HepG2 (cell line): ENCODE measurements at regions not wholly inside any gene's neighbourhood (a gene's known extent, or its start where the extent isn't known, plus 50 kb on each side); places are given as distances from the start of the nearest gene placed in this dataset.
A peak's percentile ranks its signal among the peaks of the same experiment; 100 is the strongest.

Experiments
- BORCS8-MEF2B ChIP-seq: sonication (generic); formaldehyde crosslinking; IDR thresholded peaks from 2 replicates; pipeline ENCODE4 v1.8.0; 2022; ENCODE audit warnings: mild to moderate bottlenecking, missing genetic modification reagents
- CBX1 ChIP-seq: IDR thresholded peaks from one replicate; pipeline ENCODE4 v1.6.1; 2016; ENCODE audit warnings: antibody characterized with exemption, low read depth
- CC2D1A ChIP-seq: sonication (generic); formaldehyde crosslinking; IDR thresholded peaks from 2 replicates; pipeline ENCODE4 v1.8.1; 2023; ENCODE audit warnings: mild to moderate bottlenecking, missing genetic modification reagents
- CTCF ChIP-seq: sonication (generic); formaldehyde crosslinking; IDR thresholded peaks from 2 replicates; pipeline ENCODE4 v1.5.0; 2020; ENCODE audit warnings: mild to moderate bottlenecking, missing genetic modification reagents, moderate library complexity
- GABPB1 ChIP-seq: IDR thresholded peaks from 2 replicates; pipeline ENCODE4 v1.6.1; 2016; ENCODE audit warnings: mild to moderate bottlenecking, missing genetic modification reagents, moderate library complexity, missing compliant biosample characterization
- HDAC6 ChIP-seq: fragments of 200-600 bp; sonication (generic); IDR thresholded peaks from 2 replicates; pipeline ENCODE4 v1.7.0; 2017; ENCODE audit warnings: mild to moderate bottlenecking, antibody characterized with exemption, low read length, low read depth
- MED13 ChIP-seq: sonication (generic); formaldehyde crosslinking; IDR thresholded peaks from 2 replicates; pipeline ENCODE4 v1.5.0; 2020; ENCODE audit warnings: missing genetic modification reagents
- NAIF1 ChIP-seq: sonication (generic); formaldehyde crosslinking; IDR thresholded peaks from 2 replicates; pipeline ENCODE4 v1.5.0; 2020; ENCODE audit warnings: mild to moderate bottlenecking, missing genetic modification reagents, borderline replicate concordance
- PRDM15 ChIP-seq: sonication (generic); formaldehyde crosslinking; IDR thresholded peaks from 2 replicates; pipeline ENCODE4 v1.4.0; 2020; ENCODE audit warnings: missing genetic modification reagents
- RNF2 ChIP-seq: fragments of 450-650 bp; conservative IDR thresholded peaks from 2 replicates; pipeline ENCODE4 v1.6.1; 2016; ENCODE audit warnings: low read depth
- SMAD1 ChIP-seq: sonication (generic); formaldehyde crosslinking; IDR thresholded peaks from 2 replicates; pipeline ENCODE4 v1.4.0; 2020; ENCODE audit warnings: missing genetic modification reagents, low read depth, mild to moderate bottlenecking, borderline replicate concordance
- SSRP1 ChIP-seq: IDR thresholded peaks from 2 replicates; pipeline ENCODE4 v1.6.1; 2016; ENCODE audit warnings: control low read depth
- STAG1 ChIP-seq: sonication (generic); formaldehyde crosslinking; IDR thresholded peaks from 2 replicates; pipeline ENCODE4 v1.4.0; 2020; ENCODE audit warnings: missing genetic modification reagents
- ZBTB14 ChIP-seq: sonication (generic); formaldehyde crosslinking; IDR thresholded peaks from 2 replicates; pipeline ENCODE4 v1.4.0; 2020; ENCODE audit warnings: missing genetic modification reagents
- ZBTB38 ChIP-seq: sonication (generic); formaldehyde crosslinking; IDR thresholded peaks from 2 replicates; pipeline ENCODE4 v1.5.1; 2020; ENCODE audit warnings: mild to moderate bottlenecking, missing genetic modification reagents
- ZC3H13 ChIP-seq: sonication (generic); formaldehyde crosslinking; IDR thresholded peaks from 2 replicates; pipeline ENCODE4 v1.8.1; 2023; ENCODE audit warnings: mild to moderate bottlenecking, missing genetic modification reagents, moderate library complexity
- ZFP36L2 ChIP-seq: sonication (generic); formaldehyde crosslinking; IDR thresholded peaks from 2 replicates; pipeline ENCODE4 v1.4.0; 2020; ENCODE audit warnings: missing genetic modification reagents
- ZNF264 ChIP-seq: sonication (generic); formaldehyde crosslinking; IDR thresholded peaks from 2 replicates; pipeline ENCODE4 v1.4.0; 2020; ENCODE audit warnings: missing genetic modification reagents
- ZNF556 ChIP-seq: sonication (generic); formaldehyde crosslinking; IDR thresholded peaks from 2 replicates; pipeline ENCODE4 v1.4.0; 2020; ENCODE audit warnings: mild to moderate bottlenecking, missing genetic modification reagents, borderline replicate concordance
- ZNF724P ChIP-seq: sonication (generic); formaldehyde crosslinking; IDR thresholded peaks from 2 replicates; pipeline ENCODE4 v1.8.0; 2022; ENCODE audit warnings: missing genetic modification reagents, borderline replicate concordance
- ZZZ3 ChIP-seq: sonication (generic); formaldehyde crosslinking; IDR thresholded peaks from 2 replicates; pipeline ENCODE4 v1.4.0; 2020; ENCODE audit warnings: missing genetic modification reagents, mild to moderate bottlenecking, borderline replicate concordance

GRCh38 chr13:29923554-29924481 is 73.4 kb upstream of the UBL3 start (continued):
- TF ChIP-seq CTCF (CRISPR knock-in tag) = peak; percentile 93
- TF ChIP-seq CC2D1A (CRISPR knock-in tag) = 0 out of 2 replicates have a peak, but pooled peaks have one; percentile 40
- TF ChIP-seq RNF2 = no peak
- TF ChIP-seq ZBTB14 (CRISPR knock-in tag) = 0 out of 2 replicates have a peak, but pooled peaks have one; percentile 30
- TF ChIP-seq SSRP1 = no peak
- TF ChIP-seq CBX1 = no peak
- no peak; the same call in none of the 2 replicates for TF ChIP-seq ZNF264 (CRISPR knock-in tag)
- TF ChIP-seq ZC3H13 = 0 out of 2 replicates have a peak, but pooled peaks have one; percentile 38
- no peak for TF ChIP-seq ZFP36L2 (CRISPR knock-in tag)
- peak; percentile 76; the same call in 1 of the 2 replicates for TF ChIP-seq ZNF556 (CRISPR knock-in tag)
- peak; percentile 83 for TF ChIP-seq BORCS8-MEF2B (CRISPR knock-in tag)
- TF ChIP-seq GABPB1 (CRISPR knock-in tag) = peak; percentile 57
- TF ChIP-seq SMAD1 (CRISPR knock-in tag) = no peak
- no peak for TF ChIP-seq ZNF724P (CRISPR knock-in tag)
- no peak for TF ChIP-seq NAIF1
- TF ChIP-seq ZBTB38 (CRISPR knock-in tag) = 0 out of 2 replicates have a peak, but pooled peaks have one; percentile 34
- peak; percentile 58; the same call in 1 of the 2 replicates for TF ChIP-seq ZZZ3 (CRISPR knock-in tag)
- no peak for TF ChIP-seq HDAC6
- peak; percentile 57 for TF ChIP-seq STAG1 (CRISPR knock-in tag)
- 0 out of 2 replicates have a peak, but pooled peaks have one; percentile 6 for TF ChIP-seq MED13 (CRISPR knock-in tag)
- no peak for TF ChIP-seq PRDM15 (CRISPR knock-in tag)
